ENCODE measurements at regions not wholly inside any gene's neighbourhood (a gene's known extent, or its start where the extent isn't known, plus 50 kb on each side); places are given as distances from the start of the nearest gene placed in this dataset.
A peak's percentile ranks its signal among the peaks of the same experiment; 100 is the strongest.

- Mint-ChIP-seq H3K4me1 (ENCODE audit: low read depth) (no peaks in the 10 kb centered on the region), H3K27ac (no peak overlapping the region)
Measured at GRCh38 chr10:77716458-77717317, 79.1 kb upstream of the KCNMA1 start.

GRCh38 chr10:77715536-77715935 is 77.9 kb upstream of the KCNMA1 start:
- Mint-ChIP-seq H3K27ac (no peak overlapping the region), H3K27me3 (ENCODE audit: low read depth) (peaks cover 29% of the 10 kb centered on the region), H3K9me3 (no peaks in the 10 kb centered on the region), H3K4me3 (no peak overlapping the region), H3K36me3 (ENCODE audit: low read depth) (no peaks in the 10 kb centered on the region), H3K4me1 (ENCODE audit: low read depth) (peaks cover 3% of the 10 kb centered on the region)

More at GRCh38 chr10:77716458-77717317, 79.1 kb upstream of the KCNMA1 start:
- H3K27me3 Mint-ChIP-seq (ENCODE audit: low read depth): peaks cover 18% of the 10 kb centered on the region
- no peaks in the 10 kb centered on the region for H3K9me3 Mint-ChIP-seq
- no peaks in the 10 kb centered on the region for H3K36me3 Mint-ChIP-seq (ENCODE audit: low read depth)
- H3K4me3 Mint-ChIP-seq: no peak overlapping the region

GRCh38 chr10:77715088-77715487 is 77.5 kb upstream of the KCNMA1 start:
- no peaks in the 10 kb centered on the region for H3K36me3 Mint-ChIP-seq (ENCODE audit: low read depth)
- H3K27ac Mint-ChIP-seq: no peak overlapping the region
- peaks cover 30% of the 10 kb centered on the region for H3K27me3 Mint-ChIP-seq (ENCODE audit: low read depth)
- no peak overlapping the region for H3K4me3 Mint-ChIP-seq
- no peaks in the 10 kb centered on the region for H3K9me3 Mint-ChIP-seq
- peaks cover 3% of the 10 kb centered on the region for H3K4me1 Mint-ChIP-seq (ENCODE audit: low read depth)

DNA sequence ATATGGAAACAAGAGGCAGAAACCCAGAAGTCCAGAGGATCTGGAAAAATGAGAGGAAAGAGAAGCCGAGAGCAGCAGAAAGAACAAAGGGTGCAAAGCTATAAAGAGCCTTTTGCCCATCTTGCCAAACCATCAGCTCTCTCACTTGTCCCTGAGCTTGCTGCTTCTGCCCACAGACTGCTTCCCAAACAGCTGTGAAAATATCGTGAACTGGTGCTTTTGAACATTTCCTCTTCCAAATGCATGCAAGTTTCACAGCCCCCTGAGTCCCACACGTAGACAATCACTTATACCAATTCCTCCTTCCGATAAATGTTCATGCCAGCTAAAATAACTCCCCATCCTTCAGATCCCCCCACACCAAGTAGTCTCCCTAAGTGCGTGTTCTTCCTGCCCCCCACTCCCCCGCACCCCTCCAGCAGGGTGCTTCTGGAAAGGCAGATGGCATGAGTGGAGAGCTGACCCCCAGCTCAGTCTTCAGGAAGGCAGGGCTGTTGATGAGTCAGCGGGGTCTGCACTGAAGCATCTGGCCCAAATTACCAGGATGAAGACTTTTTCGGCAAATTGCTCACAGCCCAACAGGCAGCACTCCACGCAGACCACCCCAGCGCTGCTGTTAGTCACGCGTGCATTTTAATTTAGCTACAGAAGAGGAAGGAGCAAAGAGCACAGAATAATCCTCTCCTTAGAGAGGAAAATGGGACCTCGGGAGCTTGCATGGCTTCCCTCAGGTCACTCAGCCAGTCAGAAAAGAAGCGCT is 76.1 kb upstream of the KCNMA1 start:
- Mint-ChIP-seq H3K27me3 (ENCODE audit: low read depth) (peaks cover 30% of the 10 kb centered on the region), H3K27ac (no peak overlapping the region), H3K36me3 (ENCODE audit: low read depth) (no peaks in the 10 kb centered on the region), H3K4me3 (no peak overlapping the region), H3K4me1 (ENCODE audit: low read depth) (peaks cover 3% of the 10 kb centered on the region), H3K9me3 (no peaks in the 10 kb centered on the region)

GRCh38 chr10:77712207-77712606 is 74.6 kb upstream of the KCNMA1 start:
- Mint-ChIP-seq H3K4me3 (no peak overlapping the region), H3K36me3 (ENCODE audit: low read depth) (no peaks in the 10 kb centered on the region), H3K27me3 (ENCODE audit: low read depth) (peaks cover 29% of the 10 kb centered on the region), H3K27ac (no peak overlapping the region), H3K4me1 (ENCODE audit: low read depth) (peaks cover 3% of the 10 kb centered on the region), H3K9me3 (no peaks in the 10 kb centered on the region)

- Mint-ChIP-seq H3K4me1 (ENCODE audit: low read depth) (peaks cover 3% of the 10 kb centered on the region), H3K9me3 (no peaks in the 10 kb centered on the region), H3K27me3 (ENCODE audit: low read depth) (peaks cover 32% of the 10 kb centered on the region), H3K4me3 (no peak overlapping the region), H3K36me3 (ENCODE audit: low read depth) (no peaks in the 10 kb centered on the region), H3K27ac (no peak overlapping the region)
Measured at GRCh38 chr10:77711683-77712049, 74.1 kb upstream of the KCNMA1 start.

- H3K27ac Mint-ChIP-seq: no peak overlapping the region
- H3K36me3 Mint-ChIP-seq (ENCODE audit: low read depth): no peaks in the 10 kb centered on the region
- H3K4me1 Mint-ChIP-seq (ENCODE audit: low read depth): peaks cover 3% of the 10 kb centered on the region
- H3K4me3 Mint-ChIP-seq: peak overlapping the region; percentile 56
- no peaks in the 10 kb centered on the region for H3K9me3 Mint-ChIP-seq
- peaks cover 38% of the 10 kb centered on the region for H3K27me3 Mint-ChIP-seq (ENCODE audit: low read depth)
Measured at GRCh38 chr10:77710759-77711682, 73.4 kb upstream of the KCNMA1 start.

GRCh38 chr10:77710081-77710551 is 72.5 kb upstream of the KCNMA1 start:
- peaks cover 3% of the 10 kb centered on the region for H3K4me1 Mint-ChIP-seq (ENCODE audit: low read depth)
- H3K27ac Mint-ChIP-seq: no peak overlapping the region
- H3K36me3 Mint-ChIP-seq (ENCODE audit: low read depth): no peaks in the 10 kb centered on the region
- peaks cover 42% of the 10 kb centered on the region for H3K27me3 Mint-ChIP-seq (ENCODE audit: low read depth)
- H3K4me3 Mint-ChIP-seq: no peak overlapping the region
- no peaks in the 10 kb centered on the region for H3K9me3 Mint-ChIP-seq

DNA sequence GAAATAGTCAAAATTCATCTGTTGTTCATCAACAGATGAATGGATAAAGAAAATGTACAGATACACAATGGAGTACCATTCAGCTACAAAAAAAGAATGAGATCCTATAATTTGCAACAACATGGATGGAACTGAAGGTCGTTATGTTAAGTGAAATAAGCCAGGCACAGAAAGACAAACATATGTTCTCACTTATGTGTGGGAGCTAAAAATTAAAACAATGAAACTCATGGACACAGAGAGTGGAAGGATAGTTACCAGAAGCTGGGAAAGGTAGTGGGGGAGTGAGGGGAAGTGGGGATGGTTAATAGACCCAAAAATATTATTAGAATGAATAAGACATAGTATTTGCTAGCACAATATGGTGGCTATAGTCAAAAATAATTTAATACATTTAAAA is 70.0 kb upstream of the KCNMA1 start:
- Mint-ChIP-seq H3K4me1 (ENCODE audit: low read depth) (peaks cover 3% of the 10 kb centered on the region), H3K27ac (no peak overlapping the region), H3K36me3 (ENCODE audit: low read depth) (no peaks in the 10 kb centered on the region), H3K4me3 (no peak overlapping the region), H3K27me3 (ENCODE audit: low read depth) (peaks cover 33% of the 10 kb centered on the region), H3K9me3 (no peaks in the 10 kb centered on the region)

GRCh38 chr10:77702166-77702565 is 64.6 kb upstream of the KCNMA1 start:
- Mint-ChIP-seq H3K36me3 (ENCODE audit: low read depth) (no peaks in the 10 kb centered on the region), H3K4me1 (ENCODE audit: low read depth) (no peaks in the 10 kb centered on the region), H3K27me3 (ENCODE audit: low read depth) (peaks cover 22% of the 10 kb centered on the region), H3K27ac (no peak overlapping the region), H3K4me3 (no peak overlapping the region), H3K9me3 (no peaks in the 10 kb centered on the region)

GRCh38 chr10:77700086-77700485 is 62.5 kb upstream of the KCNMA1 start:
- peaks cover 8% of the 10 kb centered on the region for H3K27me3 Mint-ChIP-seq (ENCODE audit: low read depth)
- H3K27ac Mint-ChIP-seq: no peak overlapping the region
- no peaks in the 10 kb centered on the region for H3K4me1 Mint-ChIP-seq (ENCODE audit: low read depth)
- H3K36me3 Mint-ChIP-seq (ENCODE audit: low read depth): no peaks in the 10 kb centered on the region
- no peaks in the 10 kb centered on the region for H3K9me3 Mint-ChIP-seq
- no peak overlapping the region for H3K4me3 Mint-ChIP-seq

DNA sequence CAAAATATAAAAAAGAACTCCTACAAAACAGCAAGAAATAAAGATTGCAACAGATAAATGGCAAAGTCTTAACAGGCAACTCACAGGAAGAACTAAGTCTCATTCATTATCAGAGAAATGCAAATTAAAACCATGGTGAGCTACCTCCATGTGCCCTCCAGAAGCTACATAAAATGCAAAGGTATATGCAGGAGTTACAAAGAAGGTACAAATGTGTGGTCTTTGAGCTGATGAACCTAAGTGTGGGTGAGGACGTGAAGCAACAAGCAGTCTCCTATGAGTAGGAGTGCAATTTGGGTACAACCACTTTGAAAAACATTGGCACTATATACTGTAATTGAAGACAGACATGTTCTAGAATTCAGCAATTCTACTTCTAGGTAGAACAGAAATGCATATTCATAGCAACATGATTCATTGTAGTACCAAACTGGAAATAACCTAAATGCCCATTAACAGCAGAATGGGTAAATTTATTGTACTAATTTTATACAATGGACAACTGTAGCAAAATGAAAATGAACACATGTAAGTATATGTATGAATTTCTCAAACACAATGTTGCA is 61.6 kb upstream of the KCNMA1 start:
- Mint-ChIP-seq H3K4me1 (ENCODE audit: low read depth) (no peaks in the 10 kb centered on the region), H3K4me3 (no peak overlapping the region)

GRCh38 chr10:77698267-77698931 is 60.8 kb upstream of the KCNMA1 start:
- no peak overlapping the region for H3K4me3 Mint-ChIP-seq
- no peaks in the 10 kb centered on the region for H3K4me1 Mint-ChIP-seq (ENCODE audit: low read depth)
- H3K9me3 Mint-ChIP-seq: no peaks in the 10 kb centered on the region
- H3K36me3 Mint-ChIP-seq (ENCODE audit: low read depth): no peaks in the 10 kb centered on the region
- no peak overlapping the region for H3K27ac Mint-ChIP-seq
- peaks cover 15% of the 10 kb centered on the region for H3K27me3 Mint-ChIP-seq (ENCODE audit: low read depth)

More for the DNA sequence above, 61.6 kb upstream of the KCNMA1 start:
- Mint-ChIP-seq H3K36me3 (ENCODE audit: low read depth) (no peaks in the 10 kb centered on the region), H3K9me3 (no peaks in the 10 kb centered on the region), H3K27ac (no peak overlapping the region), H3K27me3 (ENCODE audit: low read depth) (peaks cover 13% of the 10 kb centered on the region)
